A673 (cell line): ENCODE measurements at regions not wholly inside any gene's neighbourhood (a gene's known extent, or its start where the extent isn't known, plus 50 kb on each side); places are given as distances from the start of the nearest gene placed in this dataset.

Experiments used
- BruUV-seq: library from RNA; stranded (reverse); fragments of 400-500 nt; replicated peaks from 2 replicates; lab custom pipeline; 2021; lab: Mats Ljungman, UMichigan
- CTCF ChIA-PET: fragments of 300-600 bp; sonication (Branson Sonifier 250); formaldehyde crosslinking; loops from one replicate; lab custom pipeline; 2022; ENCODE audit warnings: antibody characterized with exemption; lab: Charles Lee
- POLR2A ChIA-PET: fragments of 300-600 bp; sonication (Branson Sonifier 250); formaldehyde crosslinking; loops from one replicate; lab custom pipeline; 2022; ENCODE audit warnings: antibody characterized with exemption; ENCODE audit not compliant: low non-redundant PET; lab: Charles Lee
- DNase-seq: peaks from one replicate; pipeline ENCODE4 v3.0.0-alpha.2; 2015; ENCODE audit warnings: low spot score
- H3K27ac ChIP-seq: fragments of 200-600 bp; sonication (generic); 2 replicates; pipeline ENCODE4 v1.5.1; 2016; ENCODE audit warnings: mixed run types, low read depth, mild to moderate bottlenecking, mixed read lengths, antibody characterized with exemption, low read length; ENCODE audit not compliant: poor library complexity, severe bottlenecking
- H3K27me3 ChIP-seq: fragments of 200-600 bp; sonication (generic); replicated peaks from 2 replicates; pipeline ENCODE4 v1.6.1; 2017; ENCODE audit warnings: mixed run types, low read depth, mild to moderate bottlenecking, mixed read lengths, antibody characterized with exemption, low read length; ENCODE audit not compliant: insufficient read depth, poor library complexity
- H3K36me3 ChIP-seq: fragments of 200-600 bp; sonication (generic); 2 replicates; pipeline ENCODE4 v1.6.1; 2016; ENCODE audit warnings: mixed run types, mild to moderate bottlenecking, mixed read lengths, antibody characterized with exemption, low read length; ENCODE audit not compliant: insufficient read depth, poor library complexity, severe bottlenecking
- H3K4me1 ChIP-seq: fragments of 200-600 bp; sonication (generic); 2 replicates; pipeline ENCODE4 v1.6.1; 2017; ENCODE audit warnings: mixed run types, mild to moderate bottlenecking, mixed read lengths, antibody characterized with exemption, low read length; ENCODE audit not compliant: insufficient read depth, poor library complexity, severe bottlenecking
- H3K4me3 ChIP-seq: fragments of 200-600 bp; sonication (generic); 2 replicates; pipeline ENCODE4 v1.5.1; 2016; ENCODE audit warnings: low read depth, mixed run types, mild to moderate bottlenecking, mixed read lengths, low read length; ENCODE audit not compliant: poor library complexity, severe bottlenecking
- H3K9me3 ChIP-seq: fragments of 200-600 bp; sonication (generic); 2 replicates; pipeline ENCODE4 v1.6.1; 2016; ENCODE audit warnings: mixed run types, low read depth, mild to moderate bottlenecking, mixed read lengths, antibody characterized with exemption, low read length; ENCODE audit not compliant: poor library complexity, severe bottlenecking
- EZH2 ChIP-seq: fragments of 200-600 bp; sonication (generic); IDR thresholded peaks from 2 replicates; pipeline ENCODE4 v1.6.1; 2017; ENCODE audit warnings: borderline replicate concordance, low read depth, mild to moderate bottlenecking, mixed read lengths, antibody characterized with exemption, low read length; ENCODE audit not compliant: poor library complexity, severe bottlenecking
- intact Hi-C: fragments of 100-400 bp; cut with micrococcal nuclease; formaldehyde crosslinking; loops from one replicate; pipeline ENCODE4 v1.10.0; 2022; ENCODE audit not compliant: unreplicated experiment
- TF ChIP-seq, protein P1 (sequence below): fragments of 300-800, 200-600 bp; sonication (generic); conservative IDR thresholded peaks from 2 replicates; pipeline ENCODE4 v1.5.1; 2017; ENCODE audit warnings: low read depth, mild to moderate bottlenecking, antibody characterized with exemption, low read length, moderate library complexity, mixed read lengths

DNA sequence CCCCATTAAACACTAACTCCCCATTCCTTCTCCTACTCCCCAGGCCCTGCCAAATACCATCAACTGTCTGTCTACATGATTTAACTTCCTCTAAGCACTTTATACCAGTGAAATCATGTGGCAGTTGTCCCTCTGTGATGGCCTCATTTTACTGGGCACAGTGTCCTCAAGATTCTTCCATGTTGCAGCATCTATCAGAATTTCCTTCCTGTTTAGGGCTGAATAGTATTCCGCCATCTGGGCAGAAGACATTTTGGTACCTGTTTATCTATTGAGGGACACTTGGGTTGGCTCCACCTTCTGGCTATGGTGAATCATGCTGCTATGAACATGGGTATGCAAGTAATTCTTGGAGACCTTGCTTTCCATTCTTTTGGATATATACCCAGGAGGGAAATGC is 59.4 kb upstream of the IRX4 start:
- H3K9me3 ChIP-seq, result no peaks in the 10 kb centered on the region
- no peak overlapping the region for H3K4me3 ChIP-seq
- no peaks in the 10 kb centered on the region for H3K36me3 ChIP-seq
- no peaks in the 10 kb centered on the region for H3K4me1 ChIP-seq
- intact Hi-C loops, result no loop called here
- peaks cover 28% of the 10 kb centered on the region for H3K27me3 ChIP-seq
- no peak overlapping the region for H3K27ac ChIP-seq
- no TSS peak for BruUV-seq
- ChIA-PET POLR2A (no interaction called here), CTCF (no interaction called here)
- TF ChIP-seq EZH2, result no peak
- TF ChIP-seq, protein P1, sequence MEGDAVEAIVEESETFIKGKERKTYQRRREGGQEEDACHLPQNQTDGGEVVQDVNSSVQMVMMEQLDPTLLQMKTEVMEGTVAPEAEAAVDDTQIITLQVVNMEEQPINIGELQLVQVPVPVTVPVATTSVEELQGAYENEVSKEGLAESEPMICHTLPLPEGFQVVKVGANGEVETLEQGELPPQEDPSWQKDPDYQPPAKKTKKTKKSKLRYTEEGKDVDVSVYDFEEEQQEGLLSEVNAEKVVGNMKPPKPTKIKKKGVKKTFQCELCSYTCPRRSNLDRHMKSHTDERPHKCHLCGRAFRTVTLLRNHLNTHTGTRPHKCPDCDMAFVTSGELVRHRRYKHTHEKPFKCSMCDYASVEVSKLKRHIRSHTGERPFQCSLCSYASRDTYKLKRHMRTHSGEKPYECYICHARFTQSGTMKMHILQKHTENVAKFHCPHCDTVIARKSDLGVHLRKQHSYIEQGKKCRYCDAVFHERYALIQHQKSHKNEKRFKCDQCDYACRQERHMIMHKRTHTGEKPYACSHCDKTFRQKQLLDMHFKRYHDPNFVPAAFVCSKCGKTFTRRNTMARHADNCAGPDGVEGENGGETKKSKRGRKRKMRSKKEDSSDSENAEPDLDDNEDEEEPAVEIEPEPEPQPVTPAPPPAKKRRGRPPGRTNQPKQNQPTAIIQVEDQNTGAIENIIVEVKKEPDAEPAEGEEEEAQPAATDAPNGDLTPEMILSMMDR, result no peak
- DNase-seq, result no peak

DNA sequence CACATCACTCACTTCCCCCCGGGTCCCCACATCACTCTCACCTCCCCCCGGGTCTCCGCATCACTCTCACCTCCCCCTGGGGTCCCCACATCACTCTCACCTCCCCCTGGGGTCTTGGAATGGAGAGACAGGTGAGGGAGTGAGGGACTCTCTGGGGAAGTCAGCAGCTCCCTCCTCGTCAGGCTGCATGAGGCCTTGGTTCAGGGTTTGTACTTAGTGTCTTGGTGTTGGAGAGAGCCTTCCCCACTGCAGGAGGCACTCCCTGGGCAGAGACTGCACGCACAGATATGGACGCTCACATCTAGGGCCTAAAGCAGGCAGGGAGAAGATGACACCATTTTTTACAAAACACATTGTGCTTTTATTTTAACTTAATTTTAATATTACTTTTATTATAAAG is 56.5 kb upstream of the IRX4 start:
- Histone ChIP-seq H3K27ac (no peak overlapping the region), H3K27me3 (peaks cover 36% of the 10 kb centered on the region), H3K36me3 (no peaks in the 10 kb centered on the region), H3K9me3 (no peaks in the 10 kb centered on the region), H3K4me1 (no peaks in the 10 kb centered on the region), H3K4me3 (no peak overlapping the region)
- no TSS peak for BruUV-seq
- CTCF ChIA-PET, result no interaction called here
- no peak for TF ChIP-seq EZH2
- TF ChIP-seq, protein P1, result no peak
- POLR2A ChIA-PET, result no interaction called here
- no peak for DNase-seq
- intact Hi-C loops, result no loop called here

DNA sequence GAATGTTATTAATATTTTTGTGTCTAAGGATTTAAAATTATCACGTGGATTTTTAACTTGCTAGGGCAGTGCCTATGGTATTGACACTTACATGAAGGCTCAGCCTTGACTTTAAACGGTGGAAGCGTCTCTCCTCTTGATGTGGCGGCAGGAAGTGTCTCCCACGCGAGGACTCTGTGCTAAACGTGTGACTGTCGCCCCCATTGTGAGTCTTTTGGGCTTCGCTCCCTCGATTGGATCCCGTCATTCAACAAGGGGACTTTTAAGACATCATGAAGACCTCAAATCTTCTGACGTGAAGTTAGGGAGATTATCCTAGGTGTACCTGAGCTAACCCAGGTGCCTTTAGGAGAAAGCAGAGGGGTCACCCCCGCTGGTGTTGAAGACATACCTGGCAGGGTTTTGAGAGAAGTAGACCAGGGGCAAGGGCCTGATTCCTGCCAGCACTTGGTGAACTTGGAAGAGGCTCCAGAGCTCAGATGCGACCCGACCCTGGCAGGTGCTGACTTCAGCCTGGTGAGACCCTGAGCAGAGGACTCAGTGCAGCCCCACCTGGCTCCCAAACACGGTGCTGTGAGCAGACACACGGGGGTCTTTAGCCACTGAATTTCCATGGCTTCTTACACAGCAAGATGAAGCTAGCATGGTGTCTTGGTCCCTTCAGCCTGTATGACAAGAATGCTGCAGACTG is 55.7 kb upstream of the IRX4 start:
- POLR2A ChIA-PET, result no interaction called here
- H3K27ac ChIP-seq, result no peak overlapping the region
- H3K9me3 ChIP-seq, result no peaks in the 10 kb centered on the region
- no peak overlapping the region for H3K4me3 ChIP-seq
- DNase-seq, result no peak
- H3K36me3 ChIP-seq, result no peaks in the 10 kb centered on the region
- intact Hi-C loops, result no loop called here
- CTCF ChIA-PET, result no interaction called here
- no peak for TF ChIP-seq EZH2
- TF ChIP-seq, protein P1, result no peak
- no TSS peak for BruUV-seq
- H3K27me3 ChIP-seq, result peaks cover 44% of the 10 kb centered on the region
- H3K4me1 ChIP-seq, result no peaks in the 10 kb centered on the region
